GM23338 (cell line): ENCODE measurements at regions not wholly inside any gene's neighbourhood (a gene's known extent, or its start where the extent isn't known, plus 50 kb on each side); places are given as distances from the start of the nearest gene placed in this dataset.

Experiments
- ATAC-seq: fragments of 200-7000 bp; cut with Tn5 transposase; 3 replicates; pipeline ENCODE4 v1.9.1; 2020
- DNase-seq: peaks from one replicate; pipeline ENCODE4 v3.0.0-alpha.2; 2015; ENCODE audit warnings: low spot score
- H2AFZ ChIP-seq: fragments of 200-600 bp; sonication (generic); 2 replicates; pipeline ENCODE4 v1.8.0; 2016; ENCODE audit warnings: antibody characterized with exemption, mild to moderate bottlenecking, moderate library complexity
- H3F3A ChIP-seq: fragments of 200-600 bp; sonication (generic); replicated peaks from 2 replicates; pipeline ENCODE4 v1.8.0; 2017; ENCODE audit warnings: antibody characterized with exemption, mixed run types, low read depth
- H3K27ac ChIP-seq: fragments of 200-600 bp; sonication (generic); 2 replicates; pipeline ENCODE4 v1.6.1; 2016; ENCODE audit warnings: low read depth
- H3K27me3 ChIP-seq: fragments of 200-600 bp; sonication (generic); 2 replicates; pipeline ENCODE4 v1.8.0; 2016; ENCODE audit warnings: mild to moderate bottlenecking, mixed run types, moderate library complexity; ENCODE audit not compliant: insufficient read depth
- H3K36me3 ChIP-seq: fragments of 200-600 bp; sonication (generic); 2 replicates; pipeline ENCODE4 v1.8.0; 2016; ENCODE audit warnings: mild to moderate bottlenecking; ENCODE audit not compliant: insufficient read depth
- H3K4me1 ChIP-seq: fragments of 200-600 bp; sonication (generic); 2 replicates; pipeline ENCODE4 v1.8.0; 2016; ENCODE audit warnings: mild to moderate bottlenecking, moderate library complexity; ENCODE audit not compliant: insufficient read depth
- H3K4me2 ChIP-seq: fragments of 200-600 bp; sonication (generic); 2 replicates; pipeline ENCODE4 v1.7.1; 2017; ENCODE audit warnings: mixed run types
- H3K4me3 ChIP-seq: fragments of 200-600 bp; sonication (generic); 2 replicates; pipeline ENCODE4 v1.6.1; 2016; ENCODE audit warnings: mixed run types
- H3K79me2 ChIP-seq: fragments of 200-600 bp; sonication (generic); replicated peaks from 2 replicates; pipeline ENCODE4 v1.8.0; 2017; ENCODE audit warnings: mild to moderate bottlenecking; ENCODE audit not compliant: insufficient read depth
- H3K9me2 ChIP-seq: fragments of 200-600 bp; sonication (generic); 2 replicates; pipeline ENCODE4 v1.8.0; 2017; ENCODE audit not compliant: insufficient read depth
- H4K20me1 ChIP-seq: fragments of 200-600 bp; sonication (generic); replicated peaks from 2 replicates; pipeline ENCODE4 v1.8.0; 2017; ENCODE audit warnings: mild to moderate bottlenecking; ENCODE audit not compliant: insufficient read depth
- H3K27ac Mint-ChIP-seq: 2 replicates; pipeline ENCODE4 v1.8.0; 2020; ENCODE audit warnings: inconsistent platforms, mild to moderate bottlenecking, moderate library complexity, mixed read lengths
- H3K27me3 Mint-ChIP-seq: 3 replicates; pipeline ENCODE4 v1.8.0; 2022; ENCODE audit warnings: low read depth, mild to moderate bottlenecking, moderate library complexity, mixed read lengths, inconsistent platforms; ENCODE audit not compliant: insufficient read depth, poor library complexity
- H3K36me3 Mint-ChIP-seq: 3 replicates; pipeline ENCODE4 v1.8.0; 2021; ENCODE audit warnings: low read depth, mild to moderate bottlenecking, inconsistent platforms, moderate library complexity, mixed read lengths
- H3K4me1 Mint-ChIP-seq: 3 replicates; pipeline ENCODE4 v1.8.0; 2020; ENCODE audit warnings: mild to moderate bottlenecking, inconsistent platforms, mixed read lengths
- H3K4me3 Mint-ChIP-seq: 3 replicates; pipeline ENCODE4 v1.8.0; 2021; ENCODE audit warnings: moderate library complexity, mild to moderate bottlenecking, inconsistent platforms, mixed read lengths
- H3K9me3 Mint-ChIP-seq: 3 replicates; pipeline ENCODE4 v1.8.0; 2020; ENCODE audit warnings: moderate library complexity, mild to moderate bottlenecking, inconsistent platforms, mixed read lengths
- CREB1 ChIP-seq: fragments of 250-450 bp; sonication (Bioruptor Pico); IDR thresholded peaks from 2 replicates; pipeline ENCODE4 v1.5.0; 2020; ENCODE audit warnings: low read depth, mild to moderate bottlenecking, moderate library complexity
- EZH2 ChIP-seq: fragments of 200-600 bp; sonication (generic); IDR thresholded peaks from one replicate; pipeline ENCODE4 v1.8.0; 2017; ENCODE audit warnings: antibody characterized with exemption, mild to moderate bottlenecking, low read depth; ENCODE audit not compliant: unreplicated experiment
- EZH2phosphoT487 ChIP-seq: fragments of 200-600 bp; sonication (generic); IDR thresholded peaks from one replicate; pipeline ENCODE4 v1.8.1; 2018; ENCODE audit warnings: antibody characterized with exemption; ENCODE audit not compliant: unreplicated experiment
- JUNB ChIP-seq: IDR thresholded peaks from one replicate; pipeline ENCODE4 v1.6.1; 2016; ENCODE audit warnings: antibody characterized with exemption; ENCODE audit not compliant: unreplicated experiment
- NANOG ChIP-seq: IDR thresholded peaks from 2 replicates; pipeline ENCODE4 v1.6.1; 2016; ENCODE audit warnings: antibody characterized with exemption, borderline replicate concordance
- POLR2AphosphoS5 ChIP-seq: IDR thresholded peaks from 2 replicates; pipeline ENCODE4 v1.6.1; 2016; ENCODE audit warnings: antibody characterized with exemption, low read depth
- STAT1 ChIP-seq: IDR thresholded peaks from one replicate; pipeline ENCODE4 v1.6.1; 2016; ENCODE audit warnings: antibody characterized with exemption; ENCODE audit not compliant: unreplicated experiment
- ZNF114 ChIP-seq: fragments of 250-450 bp; sonication (Bioruptor Pico); IDR thresholded peaks from 2 replicates; pipeline ENCODE4 v1.5.0; 2020; ENCODE audit warnings: mild to moderate bottlenecking, moderate library complexity
- ZNF331 ChIP-seq: fragments of 250-450 bp; sonication (Bioruptor Pico); IDR thresholded peaks from 2 replicates; pipeline ENCODE4 v1.5.0; 2020; ENCODE audit warnings: low read depth, mild to moderate bottlenecking, moderate library complexity
- TF ChIP-seq, protein P1 (sequence below): fragments of 250-450 bp; sonication (Bioruptor Pico); IDR thresholded peaks from 2 replicates; pipeline ENCODE4 v1.5.0; 2020; ENCODE audit warnings: mild to moderate bottlenecking, moderate library complexity
- TF ChIP-seq, protein P2 (sequence below), 2 experiments: fragments of 200-600 bp in 1 of 2; sonication (generic) in 1 of 2; conservative IDR thresholded peaks; 2 replicates each; pipeline versions ENCODE4 v1.5.1 to v1.6.1; 2016 to 2017; ENCODE audit warnings: antibody characterized with exemption in 2 of 2, low read depth in 2 of 2, mild to moderate bottlenecking in 2 of 2, moderate library complexity in 1 of 2
- TF ChIP-seq, protein P3 (sequence below): IDR thresholded peaks from one replicate; pipeline ENCODE4 v1.6.1; 2018; ENCODE audit warnings: antibody characterized with exemption; ENCODE audit not compliant: unreplicated experiment
- TF ChIP-seq, protein P4 (sequence below): IDR thresholded peaks from 2 replicates; pipeline ENCODE4 v1.6.1; 2016; ENCODE audit warnings: antibody characterized with exemption

DNA sequence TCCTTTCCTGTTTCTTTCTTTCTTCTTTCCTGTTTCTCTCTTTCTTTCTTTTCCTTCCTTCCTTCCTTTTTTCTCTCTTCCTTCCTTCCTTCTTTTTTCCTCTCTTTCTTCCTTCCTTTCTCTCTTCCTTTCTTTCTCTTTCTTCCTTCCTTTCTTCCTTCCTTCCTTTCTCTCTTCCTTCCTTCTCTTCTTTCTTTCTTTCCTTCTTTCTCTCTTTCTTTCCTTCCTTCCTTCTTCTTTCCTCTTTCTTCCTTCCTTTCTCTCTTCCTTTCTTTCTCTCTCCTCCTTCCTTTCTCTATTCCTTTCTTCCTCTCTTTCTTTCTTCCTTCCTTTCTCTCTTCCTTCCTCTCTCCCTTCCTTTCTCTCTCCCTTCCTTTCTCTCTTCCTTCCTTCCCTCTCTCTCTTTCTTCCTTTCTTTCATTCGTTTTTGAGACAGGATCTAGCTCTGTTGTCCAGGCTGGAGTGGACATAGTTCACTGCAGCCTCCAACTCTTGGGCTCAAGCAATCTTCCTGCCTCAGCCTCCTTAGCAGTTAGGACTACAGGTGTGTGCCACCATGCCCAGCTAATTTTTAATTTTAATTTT lies 170.8 kb upstream of the GMDS start:
- no peaks in the 10 kb centered on the region for H4K20me1 ChIP-seq
- H3K79me2 ChIP-seq: no peaks in the 10 kb centered on the region
- H3K9me2 ChIP-seq: no peaks in the 10 kb centered on the region
- DNase-seq (no peak), ATAC-seq (no peak)
- no peaks in the 10 kb centered on the region for H3F3A ChIP-seq
- no peaks in the 10 kb centered on the region for H3K36me3 ChIP-seq
- no peaks in the 10 kb centered on the region for H3K4me1 Mint-ChIP-seq
- no peak overlapping the region for H3K4me3 ChIP-seq
- no peak overlapping the region for H3K27ac ChIP-seq
- no peak overlapping the region for H3K27ac Mint-ChIP-seq
- H3K36me3 Mint-ChIP-seq: no peaks in the 10 kb centered on the region
- H3K27me3 ChIP-seq: no peaks in the 10 kb centered on the region
- no peaks in the 10 kb centered on the region for H3K4me1 ChIP-seq
- H2AFZ ChIP-seq: no peak overlapping the region
- peaks cover 3% of the 10 kb centered on the region; the same call in 2 of the 3 replicates for H3K9me3 Mint-ChIP-seq
- no peaks in the 10 kb centered on the region for H3K27me3 Mint-ChIP-seq
- TF ChIP-seq ZNF114 (CRISPR knock-in tag) (no peak), CREB1 (no peak), POLR2AphosphoS5 (no peak), STAT1 (no peak), ZNF331 (CRISPR knock-in tag) (no peak), NANOG (no peak), EZH2 (no peak), EZH2phosphoT487 (no peak), JUNB (no peak)
- TF ChIP-seq, protein P1, sequence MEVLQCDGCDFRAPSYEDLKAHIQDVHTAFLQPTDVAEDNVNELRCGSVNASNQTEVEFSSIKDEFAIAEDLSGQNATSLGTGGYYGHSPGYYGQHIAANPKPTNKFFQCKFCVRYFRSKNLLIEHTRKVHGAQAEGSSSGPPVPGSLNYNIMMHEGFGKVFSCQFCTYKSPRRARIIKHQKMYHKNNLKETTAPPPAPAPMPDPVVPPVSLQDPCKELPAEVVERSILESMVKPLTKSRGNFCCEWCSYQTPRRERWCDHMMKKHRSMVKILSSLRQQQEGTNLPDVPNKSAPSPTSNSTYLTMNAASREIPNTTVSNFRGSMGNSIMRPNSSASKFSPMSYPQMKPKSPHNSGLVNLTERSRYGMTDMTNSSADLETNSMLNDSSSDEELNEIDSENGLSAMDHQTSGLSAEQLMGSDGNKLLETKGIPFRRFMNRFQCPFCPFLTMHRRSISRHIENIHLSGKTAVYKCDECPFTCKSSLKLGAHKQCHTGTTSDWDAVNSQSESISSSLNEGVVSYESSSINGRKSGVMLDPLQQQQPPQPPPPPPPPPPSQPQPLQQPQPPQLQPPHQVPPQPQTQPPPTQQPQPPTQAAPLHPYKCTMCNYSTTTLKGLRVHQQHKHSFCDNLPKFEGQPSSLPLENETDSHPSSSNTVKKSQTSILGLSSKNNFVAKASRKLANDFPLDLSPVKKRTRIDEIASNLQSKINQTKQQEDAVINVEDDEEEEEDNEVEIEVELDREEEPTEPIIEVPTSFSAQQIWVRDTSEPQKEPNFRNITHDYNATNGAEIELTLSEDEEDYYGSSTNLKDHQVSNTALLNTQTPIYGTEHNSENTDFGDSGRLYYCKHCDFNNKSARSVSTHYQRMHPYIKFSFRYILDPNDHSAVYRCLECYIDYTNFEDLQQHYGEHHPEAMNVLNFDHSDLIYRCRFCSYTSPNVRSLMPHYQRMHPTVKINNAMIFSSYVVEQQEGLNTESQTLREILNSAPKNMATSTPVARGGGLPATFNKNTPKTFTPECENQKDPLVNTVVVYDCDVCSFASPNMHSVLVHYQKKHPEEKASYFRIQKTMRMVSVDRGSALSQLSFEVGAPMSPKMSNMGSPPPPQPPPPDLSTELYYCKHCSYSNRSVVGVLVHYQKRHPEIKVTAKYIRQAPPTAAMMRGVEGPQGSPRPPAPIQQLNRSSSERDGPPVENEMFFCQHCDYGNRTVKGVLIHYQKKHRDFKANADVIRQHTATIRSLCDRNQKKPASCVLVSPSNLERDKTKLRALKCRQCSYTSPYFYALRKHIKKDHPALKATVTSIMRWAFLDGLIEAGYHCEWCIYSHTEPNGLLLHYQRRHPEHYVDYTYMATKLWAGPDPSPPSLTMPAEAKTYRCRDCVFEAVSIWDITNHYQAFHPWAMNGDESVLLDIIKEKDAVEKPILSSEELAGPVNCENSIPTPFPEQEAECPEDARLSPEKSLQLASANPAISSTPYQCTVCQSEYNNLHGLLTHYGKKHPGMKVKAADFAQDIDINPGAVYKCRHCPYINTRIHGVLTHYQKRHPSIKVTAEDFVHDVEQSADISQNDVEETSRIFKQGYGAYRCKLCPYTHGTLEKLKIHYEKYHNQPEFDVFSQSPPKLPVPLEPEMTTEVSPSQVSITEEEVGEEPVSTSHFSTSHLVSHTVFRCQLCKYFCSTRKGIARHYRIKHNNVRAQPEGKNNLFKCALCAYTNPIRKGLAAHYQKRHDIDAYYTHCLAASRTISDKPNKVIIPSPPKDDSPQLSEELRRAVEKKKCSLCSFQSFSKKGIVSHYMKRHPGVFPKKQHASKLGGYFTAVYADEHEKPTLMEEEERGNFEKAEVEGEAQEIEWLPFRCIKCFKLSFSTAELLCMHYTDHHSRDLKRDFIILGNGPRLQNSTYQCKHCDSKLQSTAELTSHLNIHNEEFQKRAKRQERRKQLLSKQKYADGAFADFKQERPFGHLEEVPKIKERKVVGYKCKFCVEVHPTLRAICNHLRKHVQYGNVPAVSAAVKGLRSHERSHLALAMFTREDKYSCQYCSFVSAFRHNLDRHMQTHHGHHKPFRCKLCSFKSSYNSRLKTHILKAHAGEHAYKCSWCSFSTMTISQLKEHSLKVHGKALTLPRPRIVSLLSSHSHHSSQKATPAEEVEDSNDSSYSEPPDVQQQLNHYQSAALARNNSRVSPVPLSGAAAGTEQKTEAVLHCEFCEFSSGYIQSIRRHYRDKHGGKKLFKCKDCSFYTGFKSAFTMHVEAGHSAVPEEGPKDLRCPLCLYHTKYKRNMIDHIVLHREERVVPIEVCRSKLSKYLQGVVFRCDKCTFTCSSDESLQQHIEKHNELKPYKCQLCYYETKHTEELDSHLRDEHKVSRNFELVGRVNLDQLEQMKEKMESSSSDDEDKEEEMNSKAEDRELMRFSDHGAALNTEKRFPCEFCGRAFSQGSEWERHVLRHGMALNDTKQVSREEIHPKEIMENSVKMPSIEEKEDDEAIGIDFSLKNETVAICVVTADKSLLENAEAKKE (CRISPR knock-in tag): no peak
- TF ChIP-seq, protein P2, sequence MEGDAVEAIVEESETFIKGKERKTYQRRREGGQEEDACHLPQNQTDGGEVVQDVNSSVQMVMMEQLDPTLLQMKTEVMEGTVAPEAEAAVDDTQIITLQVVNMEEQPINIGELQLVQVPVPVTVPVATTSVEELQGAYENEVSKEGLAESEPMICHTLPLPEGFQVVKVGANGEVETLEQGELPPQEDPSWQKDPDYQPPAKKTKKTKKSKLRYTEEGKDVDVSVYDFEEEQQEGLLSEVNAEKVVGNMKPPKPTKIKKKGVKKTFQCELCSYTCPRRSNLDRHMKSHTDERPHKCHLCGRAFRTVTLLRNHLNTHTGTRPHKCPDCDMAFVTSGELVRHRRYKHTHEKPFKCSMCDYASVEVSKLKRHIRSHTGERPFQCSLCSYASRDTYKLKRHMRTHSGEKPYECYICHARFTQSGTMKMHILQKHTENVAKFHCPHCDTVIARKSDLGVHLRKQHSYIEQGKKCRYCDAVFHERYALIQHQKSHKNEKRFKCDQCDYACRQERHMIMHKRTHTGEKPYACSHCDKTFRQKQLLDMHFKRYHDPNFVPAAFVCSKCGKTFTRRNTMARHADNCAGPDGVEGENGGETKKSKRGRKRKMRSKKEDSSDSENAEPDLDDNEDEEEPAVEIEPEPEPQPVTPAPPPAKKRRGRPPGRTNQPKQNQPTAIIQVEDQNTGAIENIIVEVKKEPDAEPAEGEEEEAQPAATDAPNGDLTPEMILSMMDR (conservative IDR thresholded peaks at IDR 0.05; ENCODE audit: low read depth in 2 of 2): no peak
- TF ChIP-seq, protein P3, sequence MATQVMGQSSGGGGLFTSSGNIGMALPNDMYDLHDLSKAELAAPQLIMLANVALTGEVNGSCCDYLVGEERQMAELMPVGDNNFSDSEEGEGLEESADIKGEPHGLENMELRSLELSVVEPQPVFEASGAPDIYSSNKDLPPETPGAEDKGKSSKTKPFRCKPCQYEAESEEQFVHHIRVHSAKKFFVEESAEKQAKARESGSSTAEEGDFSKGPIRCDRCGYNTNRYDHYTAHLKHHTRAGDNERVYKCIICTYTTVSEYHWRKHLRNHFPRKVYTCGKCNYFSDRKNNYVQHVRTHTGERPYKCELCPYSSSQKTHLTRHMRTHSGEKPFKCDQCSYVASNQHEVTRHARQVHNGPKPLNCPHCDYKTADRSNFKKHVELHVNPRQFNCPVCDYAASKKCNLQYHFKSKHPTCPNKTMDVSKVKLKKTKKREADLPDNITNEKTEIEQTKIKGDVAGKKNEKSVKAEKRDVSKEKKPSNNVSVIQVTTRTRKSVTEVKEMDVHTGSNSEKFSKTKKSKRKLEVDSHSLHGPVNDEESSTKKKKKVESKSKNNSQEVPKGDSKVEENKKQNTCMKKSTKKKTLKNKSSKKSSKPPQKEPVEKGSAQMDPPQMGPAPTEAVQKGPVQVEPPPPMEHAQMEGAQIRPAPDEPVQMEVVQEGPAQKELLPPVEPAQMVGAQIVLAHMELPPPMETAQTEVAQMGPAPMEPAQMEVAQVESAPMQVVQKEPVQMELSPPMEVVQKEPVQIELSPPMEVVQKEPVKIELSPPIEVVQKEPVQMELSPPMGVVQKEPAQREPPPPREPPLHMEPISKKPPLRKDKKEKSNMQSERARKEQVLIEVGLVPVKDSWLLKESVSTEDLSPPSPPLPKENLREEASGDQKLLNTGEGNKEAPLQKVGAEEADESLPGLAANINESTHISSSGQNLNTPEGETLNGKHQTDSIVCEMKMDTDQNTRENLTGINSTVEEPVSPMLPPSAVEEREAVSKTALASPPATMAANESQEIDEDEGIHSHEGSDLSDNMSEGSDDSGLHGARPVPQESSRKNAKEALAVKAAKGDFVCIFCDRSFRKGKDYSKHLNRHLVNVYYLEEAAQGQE: no peak
- TF ChIP-seq, protein P4, sequence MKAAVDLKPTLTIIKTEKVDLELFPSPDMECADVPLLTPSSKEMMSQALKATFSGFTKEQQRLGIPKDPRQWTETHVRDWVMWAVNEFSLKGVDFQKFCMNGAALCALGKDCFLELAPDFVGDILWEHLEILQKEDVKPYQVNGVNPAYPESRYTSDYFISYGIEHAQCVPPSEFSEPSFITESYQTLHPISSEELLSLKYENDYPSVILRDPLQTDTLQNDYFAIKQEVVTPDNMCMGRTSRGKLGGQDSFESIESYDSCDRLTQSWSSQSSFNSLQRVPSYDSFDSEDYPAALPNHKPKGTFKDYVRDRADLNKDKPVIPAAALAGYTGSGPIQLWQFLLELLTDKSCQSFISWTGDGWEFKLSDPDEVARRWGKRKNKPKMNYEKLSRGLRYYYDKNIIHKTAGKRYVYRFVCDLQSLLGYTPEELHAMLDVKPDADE: no peak
- no peak overlapping the region for H3K4me2 ChIP-seq
- no peak overlapping the region for H3K4me3 Mint-ChIP-seq
